IPS DF 19.7 (cell line): ENCODE measurements at regions not wholly inside any gene's neighbourhood (a gene's known extent, or its start where the extent isn't known, plus 50 kb on each side); places are given as distances from the start of the nearest gene placed in this dataset.

Source experiments
- DNase-seq: peaks from one replicate; pipeline ENCODE4 v3.0.0-alpha.2; 2013; ENCODE audit warnings: low read depth, low spot score

GRCh38 chr15:47439146-47440111 is 277.9 kb upstream of the SEMA6D start:
- DNase-seq: no peak

- no peak for DNase-seq
Observed at GRCh38 chr15:47442371-47442770, 274.9 kb upstream of the SEMA6D start.

DNA sequence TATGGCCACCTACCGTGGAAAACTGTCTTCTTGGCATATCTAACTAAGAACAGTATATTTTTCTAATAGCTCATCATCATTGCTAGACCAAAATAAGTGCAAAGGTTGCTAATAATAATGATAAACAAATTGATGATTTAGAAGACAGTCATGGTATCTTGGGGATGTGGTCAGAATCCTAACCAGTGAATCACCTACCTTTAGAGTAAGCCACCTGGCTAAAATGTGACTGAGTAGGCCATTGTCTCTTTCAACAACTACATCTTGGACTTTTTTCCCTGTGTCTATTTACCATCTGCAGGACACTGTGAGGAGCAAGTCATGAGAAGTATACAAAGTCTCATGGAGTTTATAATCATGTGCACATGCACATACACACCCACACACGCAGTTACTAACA is 273.5 kb upstream of the SEMA6D start:
- no peak for DNase-seq

DNA sequence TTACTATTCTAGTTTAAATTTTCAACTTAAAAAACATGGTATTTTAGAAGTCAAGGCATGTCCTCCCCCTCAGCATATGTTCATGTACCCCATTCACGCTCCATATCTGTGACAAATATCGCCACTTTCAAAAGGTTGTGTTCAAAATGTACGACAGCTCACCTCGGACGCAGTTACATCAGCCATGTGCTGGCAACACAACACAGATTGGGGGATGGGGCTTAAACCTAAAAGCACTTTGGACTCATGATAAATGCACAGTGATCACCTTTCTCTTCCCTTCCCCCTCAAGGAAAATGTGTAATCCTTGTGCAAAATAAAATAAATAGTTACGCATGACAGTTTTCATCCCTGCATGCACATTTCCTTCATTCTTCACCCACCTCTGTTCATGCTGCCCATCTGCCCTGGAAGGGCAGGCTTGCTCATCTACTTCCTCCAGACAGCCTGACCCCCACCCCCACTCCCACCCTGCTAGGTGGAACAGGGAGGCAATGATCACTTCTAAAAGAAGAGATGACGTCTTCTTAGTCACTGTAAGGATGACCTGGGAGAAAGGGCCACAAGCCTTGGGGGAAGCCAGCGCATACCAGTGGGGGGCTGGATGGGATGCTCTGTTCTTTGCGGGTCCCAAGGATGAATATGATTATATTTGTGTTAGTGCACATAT is 271.4 kb upstream of the SEMA6D start:
- no peak for DNase-seq

DNA sequence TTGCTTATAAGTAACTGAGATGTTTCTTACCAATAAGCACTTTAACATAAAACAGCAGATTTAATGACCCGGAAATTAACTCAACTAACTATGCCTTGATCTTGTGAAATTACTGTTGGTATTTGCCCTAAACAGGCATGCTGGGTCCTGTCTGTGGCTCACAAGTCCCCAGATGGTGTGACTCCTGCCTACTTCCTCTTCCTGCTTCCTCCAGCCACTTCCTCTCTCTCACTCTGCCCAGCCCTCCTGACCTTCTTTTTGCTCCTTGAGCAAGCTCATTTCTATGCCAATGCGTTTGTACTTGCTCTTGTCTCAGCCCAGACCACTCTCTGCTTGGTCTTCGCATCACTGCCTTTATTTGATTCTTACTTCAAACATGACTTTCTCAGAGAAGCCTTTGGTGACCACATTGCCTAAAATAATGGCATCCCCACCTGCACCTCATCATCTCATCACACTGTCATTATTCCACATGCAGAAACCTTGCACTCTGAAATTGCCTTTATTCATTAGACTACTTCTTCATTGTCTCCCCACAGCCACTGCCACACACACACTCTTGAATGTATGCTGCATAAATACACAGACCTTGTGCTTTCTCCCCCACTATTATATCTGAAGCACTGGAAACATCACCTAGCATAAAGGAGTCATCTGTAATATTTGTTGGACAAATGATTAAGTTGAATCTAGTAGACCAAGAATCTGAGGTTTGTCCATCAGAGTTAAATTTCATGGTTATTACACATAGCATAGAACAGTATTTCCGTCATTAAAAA is 256.3 kb upstream of the SEMA6D start:
- no peak for DNase-seq

- no peak for DNase-seq
Observed at GRCh38 chr15:47461652-47462141, 255.6 kb upstream of the SEMA6D start.

DNA sequence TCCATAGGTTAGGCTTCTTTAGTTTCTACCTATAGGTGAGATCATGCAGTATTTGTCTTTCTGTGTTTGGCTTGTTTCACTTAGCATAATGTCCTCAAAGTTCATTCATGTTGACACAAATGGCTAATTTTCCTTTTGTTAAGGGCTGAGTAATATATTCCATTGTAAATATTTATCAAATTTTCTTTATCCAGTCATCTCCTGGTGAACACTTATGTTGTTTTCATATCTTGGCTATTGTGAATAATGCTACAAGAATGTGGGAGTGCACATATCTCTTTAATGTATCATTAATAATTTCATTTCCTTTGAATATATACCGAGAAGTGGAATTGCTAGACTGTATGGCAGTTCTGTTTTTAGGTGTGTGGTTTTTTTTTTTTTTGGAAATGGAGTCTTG is 250.9 kb upstream of the SEMA6D start:
- no peak for DNase-seq

DNA sequence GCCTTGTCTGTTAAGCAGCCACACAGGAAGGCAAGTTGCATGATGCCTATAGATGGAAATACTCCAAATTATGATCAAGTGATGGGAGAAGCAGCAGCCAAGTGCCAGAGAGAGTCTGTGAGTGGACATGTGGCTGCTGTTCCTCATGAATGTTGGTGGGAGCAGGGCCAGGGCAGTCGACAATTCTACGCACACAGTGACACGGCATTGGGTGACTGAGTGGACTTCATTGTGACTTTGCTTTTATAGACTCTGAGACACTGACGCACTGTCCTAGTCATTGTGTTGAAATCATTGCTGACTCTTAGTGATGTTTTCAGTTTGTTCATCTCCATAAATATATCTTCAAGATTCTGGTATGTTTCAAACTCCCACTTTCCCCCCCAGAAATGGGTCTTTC is 246.3 kb upstream of the SEMA6D start:
- DNase-seq: no peak

DNA sequence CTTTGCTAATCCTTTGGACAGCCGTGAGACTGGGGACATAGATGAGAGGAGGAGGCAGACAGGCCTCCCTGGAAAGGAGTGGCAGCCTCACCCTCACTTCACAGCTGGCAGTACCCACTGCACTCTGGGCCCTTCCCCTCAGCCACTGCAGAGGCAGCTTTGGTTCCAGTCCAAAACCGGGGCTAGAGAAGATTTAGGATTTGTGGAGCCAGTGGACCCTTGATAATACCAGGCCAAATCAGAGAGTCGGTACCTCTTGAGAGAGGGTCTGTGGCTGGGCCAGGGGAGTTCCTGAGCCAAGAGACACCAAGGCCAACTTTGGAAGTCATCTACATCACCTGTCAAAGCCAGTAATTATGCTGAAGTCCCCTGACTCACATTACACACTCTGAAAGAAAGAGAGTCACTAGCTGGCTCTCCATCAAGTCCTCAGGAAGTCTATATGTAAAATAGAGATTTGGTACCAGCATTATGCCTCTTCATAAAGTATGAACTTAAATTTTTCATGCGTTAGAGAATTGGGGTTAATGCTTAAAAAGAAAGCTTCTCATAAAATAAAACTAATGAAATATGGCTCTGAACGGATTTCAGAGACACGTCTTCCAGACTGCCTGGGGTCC is 244.1 kb upstream of the SEMA6D start:
- no peak for DNase-seq

DNA sequence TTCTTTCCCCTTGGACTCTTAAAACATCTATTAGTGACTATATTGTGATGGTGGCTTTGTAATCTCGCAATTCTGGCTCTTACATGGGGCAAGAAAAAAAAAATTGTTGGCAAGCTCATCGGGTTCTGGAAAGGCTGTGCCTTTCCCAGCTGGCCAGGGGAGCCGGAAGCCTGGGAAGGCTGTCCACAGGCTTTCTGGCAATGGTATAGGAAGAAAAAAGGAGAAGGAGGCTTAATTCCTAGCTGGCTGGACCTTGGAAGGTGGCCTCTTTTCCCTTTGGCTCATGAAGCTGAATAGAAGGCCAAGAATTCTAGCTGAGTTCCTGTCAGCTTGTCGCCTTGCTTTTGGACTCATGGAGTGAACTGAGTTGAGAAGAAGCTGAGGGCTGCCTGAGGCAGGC is 243.5 kb upstream of the SEMA6D start:
- no peak for DNase-seq

- no peak for DNase-seq
Observed at GRCh38 chr15:47475336-47475735, 242.0 kb upstream of the SEMA6D start.

DNA sequence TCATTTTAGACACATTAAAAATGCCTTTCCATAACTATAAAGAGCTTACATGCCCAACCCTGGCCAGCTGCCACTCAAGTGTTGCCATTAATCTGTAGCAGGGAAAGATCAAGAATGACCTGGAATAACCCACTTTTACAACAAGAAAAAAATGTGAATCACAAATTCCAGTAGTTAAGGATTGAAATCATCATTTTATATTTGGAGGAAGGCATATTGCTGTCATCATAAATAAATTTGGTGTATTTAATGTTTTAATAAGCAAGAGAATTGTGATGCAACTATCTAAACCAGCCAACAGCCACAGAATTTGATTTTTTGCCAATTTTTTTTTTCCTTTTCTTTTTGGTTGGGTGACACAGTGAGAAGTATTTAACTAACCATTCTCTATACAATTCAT is 240.0 kb upstream of the SEMA6D start:
- DNase-seq: no peak

- DNase-seq: peak; percentile 3
Observed at GRCh38 chr15:47484059-47484458, 233.2 kb upstream of the SEMA6D start.

- no peak for DNase-seq
Observed at GRCh38 chr15:47484997-47485396, 232.3 kb upstream of the SEMA6D start.

DNA sequence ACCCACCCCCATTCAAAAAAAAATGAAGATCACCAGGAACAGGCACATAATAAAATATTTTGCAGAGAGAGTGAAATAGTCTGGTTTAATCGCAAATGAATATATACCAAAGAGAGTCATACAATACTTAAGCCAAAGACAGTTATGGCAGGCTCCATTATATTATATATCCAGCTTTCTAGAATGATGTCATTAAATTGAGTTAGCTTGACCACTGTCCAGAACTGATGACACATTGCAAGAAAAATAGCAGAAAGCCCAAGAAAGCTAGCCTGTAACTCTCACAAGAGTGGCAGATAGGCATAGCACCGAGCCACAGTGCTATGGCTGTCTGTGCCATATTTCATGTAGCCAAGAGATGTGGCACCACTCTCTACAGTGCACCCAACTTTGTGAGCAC is 231.9 kb upstream of the SEMA6D start:
- no peak for DNase-seq

GRCh38 chr15:47486040-47486439 is 231.3 kb upstream of the SEMA6D start:
- no peak for DNase-seq

- DNase-seq: no peak
Observed at GRCh38 chr15:47492195-47492594, 225.1 kb upstream of the SEMA6D start.

GRCh38 chr15:47493357-47494247 is 223.7 kb upstream of the SEMA6D start:
- no peak for DNase-seq

GRCh38 chr15:47496343-47497185 is 220.7 kb upstream of the SEMA6D start:
- DNase-seq: no peak

- no peak for DNase-seq
Observed at GRCh38 chr15:47500842-47501241, 216.5 kb upstream of the SEMA6D start.
